K562 (cell line): ENCODE measurements at regions not wholly inside any gene's neighbourhood (a gene's known extent, or its start where the extent isn't known, plus 50 kb on each side); places are given as distances from the start of the nearest gene placed in this dataset.

ENCODE experiments used
- BACH1 ChIP-seq: fragments of 200-800 bp; sonication (Bioruptor generic); IDR thresholded peaks from 2 replicates; pipeline ENCODE4 v1.6.1; 2016; ENCODE audit warnings: missing genetic modification characterization, missing compliant biosample characterization
- BRCA1 ChIP-seq, 2 experiments: fragments of 450-650 bp in 1 of 2; sonication (generic) in 1 of 2; formaldehyde crosslinking in 1 of 2; IDR thresholded peaks; 2 replicates each; pipeline versions ENCODE4 v1.5.0 to v1.6.1; 2017 to 2020; ENCODE audit warnings: mild to moderate bottlenecking in 1 of 2, missing genetic modification reagents in 1 of 2
- FOXK1 ChIP-seq: sonication (generic); formaldehyde crosslinking; IDR thresholded peaks from 2 replicates; pipeline ENCODE4 v1.8.0; 2022; ENCODE audit warnings: missing genetic modification reagents, mild to moderate bottlenecking, borderline replicate concordance
- HNRNPLL ChIP-seq: fragments of 200-400 bp; formaldehyde crosslinking; IDR thresholded peaks from 2 replicates; pipeline ENCODE4 v1.6.1; 2017; ENCODE audit warnings: low read length, low read depth, mild to moderate bottlenecking; ENCODE audit not compliant: poor library complexity, severe bottlenecking
- KHSRP ChIP-seq: fragments of 450-650 bp; IDR thresholded peaks from 2 replicates; pipeline ENCODE4 v1.6.1; 2017
- MBD2 ChIP-seq: sonication (generic); IDR thresholded peaks from 2 replicates; pipeline ENCODE4 v1.6.1; 2016; ENCODE audit warnings: low read depth, borderline replicate concordance
- NCOA1 ChIP-seq: fragments of 450-650 bp; IDR thresholded peaks from 2 replicates; pipeline ENCODE4 v1.6.1; 2016; ENCODE audit warnings: low read depth
- TF ChIP-seq, protein P1 (sequence below): sonication (generic); formaldehyde crosslinking; IDR thresholded peaks from 2 replicates; pipeline ENCODE4 v1.9.0; 2022; ENCODE audit warnings: mild to moderate bottlenecking, missing genetic modification reagents
- TF ChIP-seq, protein P2 (sequence below), 2 experiments: fragments of 450-650 bp; formaldehyde crosslinking in 1 of 2; IDR thresholded peaks; 2 replicates each; pipeline versions ENCODE4 v1.4.0 to v1.6.1; 2014 to 2020; ENCODE audit warnings: mild to moderate bottlenecking in 2 of 2, borderline replicate concordance in 1 of 2, low read depth in 1 of 2
- TF ChIP-seq, protein P3 (sequence below), 2 experiments: fragments of 450-650 bp; IDR thresholded peaks; 2 replicates each; pipeline ENCODE4 v1.6.1; 2018; ENCODE audit warnings: mild to moderate bottlenecking in 2 of 2, low read depth in 1 of 2; ENCODE audit not compliant: partially characterized antibody in 2 of 2

DNA sequence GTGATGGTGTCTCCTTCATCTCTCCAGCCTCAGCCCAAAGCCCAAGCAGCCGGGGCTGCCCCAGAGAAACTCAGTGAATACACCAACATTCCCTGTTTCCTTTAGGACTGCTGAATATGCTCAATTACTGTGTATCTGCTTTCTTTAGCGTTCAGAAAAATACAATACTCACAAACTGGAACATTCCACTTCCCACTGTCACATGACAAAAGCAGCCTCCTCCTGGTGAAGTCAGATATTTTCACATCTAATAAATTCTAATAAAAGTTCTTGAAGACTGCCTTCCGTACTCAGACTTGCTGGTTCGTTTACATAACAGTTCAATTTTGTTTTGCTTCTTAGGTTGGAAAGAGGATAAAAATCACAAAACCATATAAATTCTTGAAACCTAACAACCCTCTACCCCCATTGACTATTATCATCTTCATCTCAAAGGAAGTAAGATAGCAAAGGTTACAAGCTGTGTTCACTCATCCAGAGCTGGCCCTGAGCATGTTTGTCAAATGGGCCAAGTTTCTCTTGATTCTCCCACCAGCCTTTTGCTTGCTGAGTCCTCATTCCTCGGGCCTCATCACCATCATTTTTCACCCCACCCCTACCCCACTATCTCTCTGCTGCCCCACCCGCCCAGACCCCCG, 190.8 kb upstream of the HNRNPA3 start:
- no peak for TF ChIP-seq FOXK1 (CRISPR knock-in tag)
- no peak for TF ChIP-seq HNRNPLL
- no peak for TF ChIP-seq MBD2
- TF ChIP-seq KHSRP = no peak
- TF ChIP-seq, protein P1, sequence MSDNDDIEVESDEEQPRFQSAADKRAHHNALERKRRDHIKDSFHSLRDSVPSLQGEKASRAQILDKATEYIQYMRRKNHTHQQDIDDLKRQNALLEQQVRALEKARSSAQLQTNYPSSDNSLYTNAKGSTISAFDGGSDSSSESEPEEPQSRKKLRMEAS (CRISPR knock-in tag) = no peak
- TF ChIP-seq, protein P2, sequence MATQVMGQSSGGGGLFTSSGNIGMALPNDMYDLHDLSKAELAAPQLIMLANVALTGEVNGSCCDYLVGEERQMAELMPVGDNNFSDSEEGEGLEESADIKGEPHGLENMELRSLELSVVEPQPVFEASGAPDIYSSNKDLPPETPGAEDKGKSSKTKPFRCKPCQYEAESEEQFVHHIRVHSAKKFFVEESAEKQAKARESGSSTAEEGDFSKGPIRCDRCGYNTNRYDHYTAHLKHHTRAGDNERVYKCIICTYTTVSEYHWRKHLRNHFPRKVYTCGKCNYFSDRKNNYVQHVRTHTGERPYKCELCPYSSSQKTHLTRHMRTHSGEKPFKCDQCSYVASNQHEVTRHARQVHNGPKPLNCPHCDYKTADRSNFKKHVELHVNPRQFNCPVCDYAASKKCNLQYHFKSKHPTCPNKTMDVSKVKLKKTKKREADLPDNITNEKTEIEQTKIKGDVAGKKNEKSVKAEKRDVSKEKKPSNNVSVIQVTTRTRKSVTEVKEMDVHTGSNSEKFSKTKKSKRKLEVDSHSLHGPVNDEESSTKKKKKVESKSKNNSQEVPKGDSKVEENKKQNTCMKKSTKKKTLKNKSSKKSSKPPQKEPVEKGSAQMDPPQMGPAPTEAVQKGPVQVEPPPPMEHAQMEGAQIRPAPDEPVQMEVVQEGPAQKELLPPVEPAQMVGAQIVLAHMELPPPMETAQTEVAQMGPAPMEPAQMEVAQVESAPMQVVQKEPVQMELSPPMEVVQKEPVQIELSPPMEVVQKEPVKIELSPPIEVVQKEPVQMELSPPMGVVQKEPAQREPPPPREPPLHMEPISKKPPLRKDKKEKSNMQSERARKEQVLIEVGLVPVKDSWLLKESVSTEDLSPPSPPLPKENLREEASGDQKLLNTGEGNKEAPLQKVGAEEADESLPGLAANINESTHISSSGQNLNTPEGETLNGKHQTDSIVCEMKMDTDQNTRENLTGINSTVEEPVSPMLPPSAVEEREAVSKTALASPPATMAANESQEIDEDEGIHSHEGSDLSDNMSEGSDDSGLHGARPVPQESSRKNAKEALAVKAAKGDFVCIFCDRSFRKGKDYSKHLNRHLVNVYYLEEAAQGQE (IDR thresholded peaks at IDR 0.05; ENCODE audit: borderline replicate concordance) = no peak
- TF ChIP-seq, protein P2 (CRISPR knock-in tag; IDR thresholded peaks at IDR 0.05; ENCODE audit: low read depth) = no peak
- no peak for TF ChIP-seq BACH1 (tag)
- no peak for TF ChIP-seq NCOA1
- TF ChIP-seq, protein P3, sequence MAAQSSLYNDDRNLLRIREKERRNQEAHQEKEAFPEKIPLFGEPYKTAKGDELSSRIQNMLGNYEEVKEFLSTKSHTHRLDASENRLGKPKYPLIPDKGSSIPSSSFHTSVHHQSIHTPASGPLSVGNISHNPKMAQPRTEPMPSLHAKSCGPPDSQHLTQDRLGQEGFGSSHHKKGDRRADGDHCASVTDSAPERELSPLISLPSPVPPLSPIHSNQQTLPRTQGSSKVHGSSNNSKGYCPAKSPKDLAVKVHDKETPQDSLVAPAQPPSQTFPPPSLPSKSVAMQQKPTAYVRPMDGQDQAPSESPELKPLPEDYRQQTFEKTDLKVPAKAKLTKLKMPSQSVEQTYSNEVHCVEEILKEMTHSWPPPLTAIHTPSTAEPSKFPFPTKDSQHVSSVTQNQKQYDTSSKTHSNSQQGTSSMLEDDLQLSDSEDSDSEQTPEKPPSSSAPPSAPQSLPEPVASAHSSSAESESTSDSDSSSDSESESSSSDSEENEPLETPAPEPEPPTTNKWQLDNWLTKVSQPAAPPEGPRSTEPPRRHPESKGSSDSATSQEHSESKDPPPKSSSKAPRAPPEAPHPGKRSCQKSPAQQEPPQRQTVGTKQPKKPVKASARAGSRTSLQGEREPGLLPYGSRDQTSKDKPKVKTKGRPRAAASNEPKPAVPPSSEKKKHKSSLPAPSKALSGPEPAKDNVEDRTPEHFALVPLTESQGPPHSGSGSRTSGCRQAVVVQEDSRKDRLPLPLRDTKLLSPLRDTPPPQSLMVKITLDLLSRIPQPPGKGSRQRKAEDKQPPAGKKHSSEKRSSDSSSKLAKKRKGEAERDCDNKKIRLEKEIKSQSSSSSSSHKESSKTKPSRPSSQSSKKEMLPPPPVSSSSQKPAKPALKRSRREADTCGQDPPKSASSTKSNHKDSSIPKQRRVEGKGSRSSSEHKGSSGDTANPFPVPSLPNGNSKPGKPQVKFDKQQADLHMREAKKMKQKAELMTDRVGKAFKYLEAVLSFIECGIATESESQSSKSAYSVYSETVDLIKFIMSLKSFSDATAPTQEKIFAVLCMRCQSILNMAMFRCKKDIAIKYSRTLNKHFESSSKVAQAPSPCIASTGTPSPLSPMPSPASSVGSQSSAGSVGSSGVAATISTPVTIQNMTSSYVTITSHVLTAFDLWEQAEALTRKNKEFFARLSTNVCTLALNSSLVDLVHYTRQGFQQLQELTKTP (IDR thresholded peaks at IDR 0.05; ENCODE audit: low read depth in 1 of 2, partially characterized antibody in 2 of 2) = no peak
- no peak for TF ChIP-seq BRCA1 (IDR thresholded peaks at IDR 0.05)
- no peak for TF ChIP-seq BRCA1 (CRISPR knock-in tag; IDR thresholded peaks at IDR 0.05)
